DMS 273 treated with DMSO at 0.1 percent for 48 hours (cell line): ENCODE measurements at regions not wholly inside any gene's neighbourhood (a gene's known extent, or its start where the extent isn't known, plus 50 kb on each side); places are given as distances from the start of the nearest gene placed in this dataset.

Experiments
- DNase-seq: peaks from one replicate; lab custom pipeline; 2025; lab: John Stamatoyannopoulos, UW

DNA sequence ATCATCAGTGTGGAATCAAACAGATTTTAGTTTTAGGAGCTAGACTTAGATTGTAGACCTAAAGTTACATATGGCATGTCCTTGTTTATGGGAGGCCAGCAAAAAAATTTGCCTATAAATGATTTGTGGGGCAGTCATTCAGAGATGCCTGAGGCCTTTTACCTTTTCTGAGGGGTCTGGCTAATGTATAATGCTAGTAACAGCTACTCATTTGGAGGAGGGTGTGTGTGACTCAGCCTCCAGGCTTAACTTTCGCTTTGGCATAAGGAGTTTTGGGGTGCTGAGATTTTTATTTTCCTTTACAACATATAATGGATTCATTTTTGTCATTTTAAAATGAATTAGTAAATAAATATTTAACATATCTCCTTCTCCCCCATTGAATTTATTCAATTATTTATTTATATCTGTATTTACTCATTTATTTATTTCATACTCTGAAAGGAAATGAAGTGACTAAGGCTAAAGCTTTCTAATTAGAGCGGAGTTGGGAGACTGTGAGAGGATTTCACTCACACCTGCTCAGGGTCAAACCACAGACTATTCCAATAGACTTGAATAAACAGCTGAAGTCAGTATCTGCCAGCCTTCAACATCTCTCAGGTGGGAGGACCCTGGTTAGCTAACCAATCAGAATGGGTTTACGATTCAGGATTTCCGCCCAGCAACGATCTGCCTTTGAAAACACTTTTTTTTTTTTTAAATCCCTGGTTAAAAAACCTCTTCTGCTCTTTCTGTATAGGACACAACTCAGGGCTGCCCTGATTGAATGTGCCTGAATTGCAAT is 487.5 kb upstream of the SGCD start:
- DNase-seq, result peak; percentile 65

DNA sequence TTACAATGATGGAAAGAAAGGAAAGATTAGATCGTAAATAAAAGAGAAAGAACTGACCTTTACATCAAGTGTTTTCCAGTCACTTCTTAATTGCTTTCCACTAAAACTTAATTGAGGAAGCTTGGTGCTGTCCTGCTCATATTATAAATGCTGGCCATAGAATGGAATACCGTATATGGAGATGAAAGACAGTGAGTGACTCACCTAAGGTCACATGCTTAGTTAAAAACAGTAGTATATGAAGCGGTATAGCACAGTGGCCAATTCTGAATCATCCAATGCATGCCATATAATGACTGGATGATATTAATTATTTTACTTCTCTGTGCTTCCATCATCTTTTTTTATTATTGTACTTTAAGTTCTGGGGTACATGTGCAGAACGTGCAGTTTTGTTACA is 482.4 kb upstream of the SGCD start:
- DNase-seq, result no peak

DNA sequence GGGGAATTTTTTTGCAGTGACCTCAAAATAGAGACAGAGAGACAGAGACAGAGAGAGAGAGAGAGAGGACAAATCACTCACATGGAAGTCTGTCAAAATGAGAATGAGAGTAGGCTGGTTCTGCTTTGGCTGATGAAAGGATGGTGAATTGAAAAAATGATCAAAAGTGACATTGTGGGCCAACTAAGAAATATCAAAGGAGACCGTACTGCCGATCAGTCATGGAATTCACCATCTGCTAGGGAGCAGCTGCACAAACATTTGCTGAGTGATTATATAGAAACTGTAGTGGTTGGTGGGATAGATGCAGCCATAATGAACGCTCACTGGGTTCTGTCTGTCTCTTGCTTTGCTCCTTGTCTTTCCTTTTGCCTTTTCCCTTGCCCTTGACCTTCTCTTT is 476.6 kb upstream of the SGCD start:
- peak; percentile 53 for DNase-seq

DNA sequence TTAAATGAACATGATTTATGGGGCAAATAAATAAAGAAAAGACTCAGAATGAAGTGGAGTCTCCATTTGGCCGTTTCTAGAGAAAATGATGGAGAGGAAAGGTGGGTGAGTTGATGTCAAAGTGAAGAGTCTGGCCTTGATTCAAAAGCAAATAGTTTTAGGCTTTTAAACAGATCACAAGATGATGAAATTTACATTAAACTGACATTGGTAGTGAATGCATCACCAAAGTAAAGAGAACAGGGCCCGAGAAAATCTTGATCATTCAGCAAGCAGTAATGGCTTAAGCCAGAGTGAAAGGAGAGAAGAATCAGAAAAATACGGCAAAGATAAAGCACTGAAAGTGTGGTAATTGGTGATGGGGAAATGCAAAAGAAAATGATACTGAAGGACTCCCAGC is 460.0 kb upstream of the SGCD start:
- DNase-seq, result no peak

DNA sequence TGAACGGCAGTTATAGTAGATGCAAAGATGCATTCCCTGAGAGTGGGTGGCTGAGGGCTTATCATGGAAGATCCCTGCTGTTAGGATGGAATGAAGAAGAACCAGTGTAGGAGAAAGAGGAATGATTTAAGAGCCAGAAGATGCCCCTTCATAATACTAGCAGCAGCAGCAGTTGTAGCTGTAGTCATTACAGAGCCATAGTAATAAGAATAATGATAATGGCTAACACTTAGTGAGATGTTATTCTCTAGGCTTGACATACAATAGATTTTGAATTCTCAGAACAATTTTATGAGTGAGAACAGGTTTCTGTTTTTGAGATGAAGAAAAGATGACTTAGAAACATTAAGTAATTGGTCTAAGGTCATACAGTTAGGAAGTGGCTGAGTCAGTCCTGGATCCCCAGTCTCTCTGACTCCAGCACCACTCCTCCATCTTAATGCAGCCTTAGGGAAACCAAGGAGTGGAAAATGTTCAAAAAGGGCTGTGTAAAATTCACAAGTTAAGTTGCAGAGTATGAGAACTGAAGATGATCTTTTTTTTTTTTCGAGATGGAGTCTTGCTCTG is 459.4 kb upstream of the SGCD start:
- DNase-seq, result no peak

DNA sequence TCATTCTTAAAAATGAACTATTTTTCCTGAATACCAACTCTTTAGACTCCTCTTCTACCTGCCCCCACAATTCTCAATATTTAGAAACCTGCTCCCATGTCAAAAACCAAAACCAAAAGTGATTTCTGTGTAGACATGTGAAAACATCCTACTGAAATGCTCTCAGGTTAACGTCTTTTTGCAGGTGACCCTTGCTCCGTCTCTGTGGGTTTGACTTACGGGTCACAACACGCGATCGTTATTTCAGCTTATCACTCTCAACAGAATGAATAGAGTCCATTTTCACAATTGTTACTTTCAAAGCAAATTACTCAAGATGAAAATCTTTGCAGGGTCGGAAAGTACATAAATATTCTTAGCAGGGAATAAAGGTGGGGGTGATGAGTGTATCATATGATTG is 456.3 kb upstream of the SGCD start:
- DNase-seq, result no peak

DNA sequence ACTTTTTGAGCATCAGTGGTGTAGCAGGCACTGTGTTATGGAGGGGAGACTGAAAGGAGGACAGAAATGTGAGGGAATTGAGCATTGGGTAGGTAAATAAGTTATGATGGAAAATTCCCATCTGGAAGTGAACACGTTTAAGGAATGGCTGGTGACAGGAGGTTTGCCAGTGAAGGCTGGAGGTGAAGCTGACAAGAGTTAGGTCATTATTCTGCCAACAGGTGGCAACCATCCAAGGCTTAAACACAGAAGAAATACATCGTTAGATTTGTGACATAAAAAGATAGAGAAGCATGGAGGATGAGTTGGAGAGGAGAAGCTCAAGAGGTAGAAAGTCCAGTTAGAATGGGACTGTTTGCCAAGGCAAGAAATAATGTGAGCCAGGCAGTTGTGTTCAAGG is 455.3 kb upstream of the SGCD start:
- no peak for DNase-seq

DNA sequence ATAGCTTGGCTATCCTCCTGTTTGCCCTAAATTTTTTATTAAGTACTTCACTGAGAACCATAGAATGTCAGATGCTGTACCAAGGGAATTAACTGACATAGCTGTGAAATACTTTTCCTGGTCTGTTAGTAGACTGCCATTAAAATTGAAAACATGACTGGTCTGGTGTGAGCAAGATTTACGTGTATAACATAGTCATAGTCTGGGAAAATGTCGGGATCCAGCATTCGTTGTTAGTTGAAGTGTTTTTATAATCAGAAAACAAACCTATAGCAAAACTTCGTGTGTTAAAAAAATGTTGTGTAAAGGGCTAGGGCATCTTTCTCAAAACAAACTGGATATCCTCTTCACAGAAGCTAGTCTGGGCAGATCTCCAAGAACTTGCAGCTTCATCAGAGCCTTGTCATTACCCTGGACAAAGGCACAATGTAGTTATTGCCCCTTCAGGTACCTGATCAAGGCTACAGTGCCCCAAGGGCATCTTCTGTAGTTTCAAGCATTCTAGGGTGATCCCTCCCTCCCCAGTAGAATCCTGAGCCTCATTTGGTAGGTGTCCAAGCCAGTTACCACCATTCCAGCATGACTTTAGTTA is 454.2 kb upstream of the SGCD start:
- DNase-seq, result no peak

DNA sequence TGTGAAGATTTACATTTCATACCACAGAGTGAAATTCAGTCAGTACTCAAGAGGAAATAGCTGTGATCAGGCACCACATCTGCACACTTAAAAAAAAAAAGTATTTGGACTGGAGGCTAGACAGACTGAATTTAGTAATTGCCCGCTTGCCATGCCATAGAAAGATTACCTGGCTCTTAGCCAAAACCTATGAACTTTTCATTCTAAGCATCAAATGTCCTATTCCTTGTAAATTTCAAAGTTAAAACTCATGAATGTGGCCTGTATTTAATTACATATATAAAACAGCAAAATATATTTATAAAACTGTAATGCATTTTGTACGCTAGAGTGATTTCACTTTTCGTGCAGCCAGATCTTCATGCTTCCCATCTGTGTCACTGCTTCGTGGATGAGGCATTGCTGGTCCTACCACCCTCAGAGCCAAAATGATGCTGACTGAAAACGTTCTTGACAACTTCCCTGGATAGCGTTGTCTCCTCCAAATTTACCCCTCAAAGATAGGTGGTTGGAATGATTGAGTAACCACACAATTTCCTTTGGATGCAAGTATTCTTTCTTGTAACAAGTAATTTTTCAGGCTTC is 447.9 kb upstream of the SGCD start:
- no peak for DNase-seq

DNA sequence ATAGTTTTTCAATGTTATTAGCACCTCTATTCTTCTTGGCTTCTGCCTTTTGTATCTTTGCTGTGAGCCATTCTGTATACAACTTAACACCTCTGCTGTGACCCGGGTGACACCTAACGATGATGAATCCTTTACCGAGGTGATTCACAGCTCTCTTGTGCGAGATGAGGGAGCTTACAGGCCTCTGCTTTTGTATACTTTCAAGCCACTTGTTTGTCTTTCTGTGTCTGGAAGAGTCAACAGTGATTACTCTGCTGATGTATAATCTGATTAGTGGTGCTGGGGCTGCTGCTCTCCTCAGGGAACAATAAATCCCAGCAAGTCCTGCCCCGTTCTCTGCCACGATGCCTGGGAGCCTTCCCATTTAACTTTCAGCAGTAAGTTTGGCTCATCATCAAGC is 442.9 kb upstream of the SGCD start:
- DNase-seq, result no peak

DNA sequence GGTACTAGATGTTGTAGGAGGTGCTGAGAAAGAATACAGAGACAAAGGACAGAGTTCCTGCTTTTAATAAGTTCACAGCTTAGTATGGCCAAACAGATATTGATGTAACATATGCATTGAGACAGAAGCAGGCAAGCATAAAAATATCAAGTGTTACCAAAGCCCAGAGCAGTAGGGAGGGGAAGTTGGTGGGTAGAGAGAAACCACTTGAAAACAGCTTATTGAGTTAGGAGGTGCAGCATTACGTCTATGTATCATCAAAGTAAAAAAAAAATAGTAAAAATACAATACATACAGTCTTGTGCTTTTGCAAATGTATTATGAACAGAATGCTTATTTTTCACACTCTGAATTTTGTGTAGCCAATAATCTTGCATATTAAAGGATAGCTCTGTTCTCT is 441.8 kb upstream of the SGCD start:
- DNase-seq, result no peak

DNA sequence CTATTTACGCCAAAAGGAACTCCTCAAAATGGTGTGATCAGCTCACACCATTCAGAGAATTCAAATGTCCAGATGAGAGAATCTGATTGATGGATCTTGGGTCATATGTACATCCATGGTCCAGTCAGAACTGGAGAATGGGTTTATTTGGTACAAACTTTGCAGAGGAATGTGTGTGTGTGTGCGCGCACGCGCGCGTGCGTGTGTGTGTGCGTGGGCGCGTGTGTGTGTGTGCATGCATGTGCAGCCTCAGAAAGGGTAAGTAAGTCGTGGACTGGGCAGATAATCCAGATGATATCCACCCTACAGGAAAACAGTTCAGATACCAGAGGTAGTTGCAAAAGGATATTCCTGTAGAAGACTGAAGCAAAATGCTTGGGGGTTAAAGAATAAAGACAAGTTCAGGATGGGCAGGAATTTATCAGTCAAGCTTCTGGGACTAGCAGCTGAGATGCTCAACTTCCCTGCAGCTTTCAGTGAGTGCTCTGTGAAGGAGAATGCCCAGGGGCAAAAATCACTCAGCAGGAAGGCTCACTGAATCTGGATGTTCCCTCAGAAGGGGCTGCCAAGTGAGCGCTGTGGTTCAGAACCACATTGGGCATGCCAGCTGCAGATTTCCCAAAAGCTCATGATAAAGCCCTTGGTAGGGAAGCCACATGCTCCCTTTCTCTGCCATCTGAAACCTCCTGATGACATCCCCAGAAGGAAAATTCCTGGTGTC is 440.5 kb upstream of the SGCD start:
- DNase-seq, result no peak

DNA sequence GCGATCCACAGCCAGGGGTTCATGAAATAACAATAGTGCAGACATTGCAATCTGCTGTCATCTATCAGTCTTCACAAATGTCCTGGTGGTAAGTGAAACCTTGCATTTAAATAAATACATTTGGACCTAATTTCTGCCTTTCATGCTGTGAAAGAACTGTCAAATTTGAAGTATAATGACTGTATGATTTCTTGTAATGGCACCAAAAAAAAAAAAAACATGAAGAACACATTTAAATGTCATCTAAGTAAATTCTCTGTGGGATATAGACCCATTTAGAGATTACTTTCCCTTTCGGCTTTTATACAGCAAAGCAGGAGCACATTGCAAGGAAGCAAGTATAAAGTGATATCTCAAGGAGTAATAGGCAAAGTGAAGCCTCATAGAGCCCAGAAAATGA is 431.5 kb upstream of the SGCD start:
- no peak for DNase-seq

DNA sequence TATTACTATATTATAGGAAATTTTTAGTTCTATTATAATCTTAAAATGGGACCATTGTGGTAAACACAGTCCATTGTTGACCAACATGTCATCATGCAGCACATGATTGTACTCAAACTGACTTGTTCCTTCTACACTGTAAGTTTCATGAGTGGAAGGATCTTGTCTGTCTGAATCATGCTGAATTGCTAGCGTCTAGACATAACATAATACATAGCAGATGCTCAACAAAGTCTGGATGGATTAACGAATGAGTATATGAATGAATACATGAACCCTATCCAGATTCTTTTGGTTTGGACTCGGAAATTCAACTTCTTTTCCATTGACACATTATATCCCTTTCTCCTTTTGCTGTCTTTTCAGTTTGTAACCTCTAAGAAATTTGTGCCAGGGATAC is 429.2 kb upstream of the SGCD start:
- DNase-seq, result no peak

DNA sequence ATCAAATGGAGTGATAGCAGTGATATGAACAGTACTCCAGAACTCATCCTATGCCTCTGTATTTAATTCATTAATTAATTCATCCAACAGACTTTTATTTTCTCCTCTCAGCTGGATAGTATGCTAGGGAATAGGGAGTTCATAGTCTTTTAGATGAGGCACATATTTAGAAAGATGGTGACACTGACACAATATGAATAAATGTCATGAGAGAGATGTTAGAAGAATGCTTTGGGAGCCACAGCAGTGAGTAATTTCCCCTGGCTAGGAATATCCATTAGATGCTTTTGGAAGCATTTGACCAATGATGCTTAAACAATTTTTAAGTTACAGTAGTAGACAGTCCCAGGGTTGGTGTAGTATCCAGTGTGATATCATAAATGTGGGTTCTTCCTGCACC is 428.7 kb upstream of the SGCD start:
- DNase-seq, result no peak

DNA sequence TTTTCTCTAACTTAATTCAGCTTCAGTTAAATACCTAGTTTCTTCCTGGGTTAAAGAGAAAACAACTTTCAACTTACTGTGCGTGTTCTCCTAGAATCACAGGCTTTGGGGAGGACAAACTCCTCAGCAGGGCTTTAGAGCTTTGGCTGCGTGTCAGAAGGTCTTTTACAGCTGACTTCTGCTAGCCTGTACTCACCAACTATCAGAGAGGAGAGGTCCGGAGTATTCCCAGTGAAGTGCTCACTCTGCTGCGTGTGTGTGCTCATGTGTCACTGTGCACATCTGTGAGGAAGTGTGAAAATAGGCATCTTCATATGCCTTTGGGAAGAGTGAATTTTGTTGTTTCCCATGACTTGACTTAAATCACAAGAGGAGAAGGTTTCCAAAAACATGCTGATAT is 423.2 kb upstream of the SGCD start:
- DNase-seq, result no peak

DNA sequence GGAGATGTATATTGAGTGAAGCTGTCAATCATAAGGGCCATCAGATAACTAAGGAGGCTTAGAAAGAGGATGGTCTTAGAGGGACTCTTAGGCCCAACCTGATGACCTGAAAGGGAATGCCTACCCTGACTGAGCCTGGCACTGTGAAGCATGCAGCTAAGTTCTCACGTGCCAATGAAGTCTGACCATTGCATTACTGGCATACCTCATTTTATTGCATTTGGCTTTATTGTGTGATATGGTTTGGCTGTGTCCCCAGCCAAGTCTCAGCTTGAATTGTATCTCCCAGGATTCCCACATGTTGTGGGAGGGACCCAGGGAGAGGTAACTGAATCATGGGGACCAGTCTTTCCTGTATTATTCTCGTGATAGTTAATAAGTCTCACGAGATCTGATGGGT is 421.6 kb upstream of the SGCD start:
- no peak for DNase-seq

DNA sequence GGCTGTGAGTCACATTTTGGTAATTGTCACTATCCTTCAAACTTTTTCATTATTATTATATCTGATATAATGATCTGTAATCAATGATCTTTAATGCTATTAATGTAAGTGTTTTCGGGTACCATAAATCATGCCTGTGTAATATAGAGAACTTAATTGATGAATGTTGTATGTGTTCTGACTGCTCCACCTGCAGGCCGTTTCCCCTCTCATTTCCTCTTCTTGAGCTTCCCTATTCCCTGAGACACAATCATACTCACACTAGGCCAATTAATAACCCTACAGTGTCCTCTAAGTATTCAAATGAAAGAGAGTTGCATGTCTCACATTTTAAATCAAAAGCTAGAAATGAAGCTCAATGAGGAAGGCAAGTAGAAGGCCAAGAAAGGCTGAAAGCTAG is 420.9 kb upstream of the SGCD start:
- no peak for DNase-seq

DNA sequence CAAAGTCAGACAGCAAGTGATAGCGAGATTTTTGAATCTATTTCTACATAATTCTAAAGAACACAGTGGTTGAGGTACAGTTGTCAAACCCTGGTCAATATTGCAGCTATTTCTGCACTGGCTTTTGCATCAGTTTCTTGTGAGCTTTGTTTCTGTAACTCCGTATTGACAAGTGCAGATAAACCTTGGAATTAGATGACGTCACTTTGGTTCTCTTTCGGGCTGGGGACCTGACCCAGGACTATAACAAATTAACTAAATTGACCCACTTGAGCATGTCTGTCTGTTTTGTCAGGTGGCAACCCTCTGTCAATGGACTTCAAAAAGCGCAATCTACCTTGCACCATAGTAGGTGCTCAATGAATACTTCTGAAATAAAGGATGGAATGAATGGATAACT is 418.4 kb upstream of the SGCD start:
- no peak for DNase-seq

DNA sequence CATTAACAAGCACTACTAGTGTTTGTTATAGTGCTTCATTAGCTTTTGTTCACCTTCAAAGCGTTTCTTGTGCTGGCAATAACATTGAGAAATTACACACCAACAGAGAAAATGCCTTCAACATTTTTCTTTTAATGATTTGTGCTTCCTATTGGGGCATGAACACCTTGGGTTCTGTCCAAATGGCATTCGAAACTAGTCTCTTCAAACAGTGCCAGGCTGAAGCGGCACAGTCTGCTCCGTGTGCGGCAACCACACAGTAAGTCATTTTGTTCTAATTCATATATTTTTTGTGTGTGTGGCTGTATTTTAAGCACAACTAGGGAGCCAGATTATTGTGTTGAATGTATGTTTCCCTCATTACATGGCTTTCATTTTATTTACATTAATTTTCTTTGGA is 414.7 kb upstream of the SGCD start:
- no peak for DNase-seq

DNA sequence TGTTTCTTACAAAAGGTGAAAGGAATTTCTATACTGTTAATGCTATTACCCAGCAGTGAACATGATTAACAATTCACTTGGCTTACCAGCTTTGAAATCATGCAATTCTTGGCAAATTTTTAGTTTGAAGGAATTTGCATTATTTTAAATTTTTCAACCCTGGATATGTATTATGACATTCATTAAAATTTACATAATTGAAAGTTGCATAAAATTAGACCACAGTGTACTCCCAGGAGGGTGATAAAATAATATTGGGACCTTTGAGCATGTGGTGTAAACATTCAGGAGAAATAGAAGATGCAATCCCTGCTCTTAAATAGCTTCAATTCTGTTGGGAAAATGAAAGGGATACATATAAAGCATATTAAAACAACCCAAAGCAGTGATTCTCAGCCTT is 412.2 kb upstream of the SGCD start:
- DNase-seq, result no peak

DNA sequence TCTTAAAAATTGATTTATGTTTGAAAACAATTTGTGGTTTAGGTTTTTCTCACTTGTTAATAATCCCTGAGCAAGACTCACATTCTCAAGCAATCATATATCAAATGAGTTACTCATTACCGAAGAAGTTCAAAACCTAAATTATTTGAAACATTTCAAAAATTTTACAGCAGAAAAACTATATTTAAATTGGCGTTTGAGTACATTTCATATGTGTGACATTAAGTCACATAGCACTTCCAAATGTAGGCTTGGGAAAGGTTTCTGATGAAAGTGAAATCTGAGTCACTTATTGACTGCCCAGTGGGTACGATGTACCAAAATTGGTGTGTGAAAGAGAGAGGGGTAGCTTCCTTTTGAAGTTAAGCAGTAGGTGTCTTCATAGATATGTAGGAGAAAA is 411.4 kb upstream of the SGCD start:
- no peak for DNase-seq

DNA sequence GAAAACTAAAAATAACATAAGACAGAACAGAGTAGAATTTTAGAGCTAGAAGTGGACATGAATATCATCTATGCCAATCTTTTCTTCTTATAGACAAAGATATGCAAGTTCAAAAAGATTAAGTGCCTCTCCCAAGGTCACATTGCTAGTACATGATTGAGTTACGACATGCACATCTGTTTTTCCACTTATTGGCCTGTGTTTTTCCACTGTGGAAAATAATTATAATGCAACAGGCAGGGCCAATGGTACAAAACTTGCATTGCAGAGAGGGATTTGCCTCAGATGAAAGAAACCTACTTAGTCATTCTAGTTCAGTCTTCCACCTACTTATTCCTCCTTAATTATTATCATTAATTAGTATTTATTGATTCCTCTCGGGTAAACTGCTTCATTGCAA is 407.8 kb upstream of the SGCD start:
- no peak for DNase-seq
